Neural cell (in vitro differentiated cells): ENCODE measurements at regions not wholly inside any gene's neighbourhood (a gene's known extent, or its start where the extent isn't known, plus 50 kb on each side); places are given as distances from the start of the nearest gene placed in this dataset.

Experiments
- EP300 ChIP-seq: fragments of 450-650 bp; conservative IDR thresholded peaks from 2 replicates; pipeline ENCODE4 v1.6.1; 2014; ENCODE audit warnings: antibody characterized with exemption, mild to moderate bottlenecking, moderate library complexity; ENCODE audit not compliant: poor library complexity, severe bottlenecking
- EZH2 ChIP-seq: fragments of 200-600, 300-800 bp; shearing (Covaris generic), sonication (generic); IDR thresholded peaks from 2 replicates; pipeline ENCODE4 v1.6.1; 2014; ENCODE audit warnings: antibody characterized with exemption, low read length, borderline replicate concordance, mild to moderate bottlenecking; ENCODE audit not compliant: insufficient read depth, poor library complexity, severe bottlenecking
- POLR2AphosphoS5 ChIP-seq: IDR thresholded peaks from 2 replicates; pipeline ENCODE4 v1.6.1; 2012
- RAD21 ChIP-seq: fragments of 450-650 bp; conservative IDR thresholded peaks from 2 replicates; pipeline ENCODE4 v1.6.1; 2014; ENCODE audit warnings: antibody characterized with exemption, mild to moderate bottlenecking, moderate library complexity
- SMC3 ChIP-seq: fragments of 450-650 bp; conservative IDR thresholded peaks from 2 replicates; pipeline ENCODE4 v1.6.1; 2014; ENCODE audit warnings: antibody characterized with exemption, mild to moderate bottlenecking, moderate library complexity; ENCODE audit not compliant: poor library complexity
- TAF1 ChIP-seq: IDR thresholded peaks from 2 replicates; pipeline ENCODE4 v1.6.1; 2012; ENCODE audit warnings: low read depth
- TF ChIP-seq, protein P1 (sequence below): fragments of 450-650 bp; IDR thresholded peaks from 2 replicates; pipeline ENCODE4 v1.5.1; 2014; ENCODE audit warnings: antibody characterized with exemption, mild to moderate bottlenecking, moderate library complexity; ENCODE audit not compliant: poor library complexity, severe bottlenecking
- TF ChIP-seq, protein P2 (sequence below): IDR thresholded peaks from 2 replicates; pipeline ENCODE4 v1.6.1; 2012; ENCODE audit warnings: borderline replicate concordance

DNA sequence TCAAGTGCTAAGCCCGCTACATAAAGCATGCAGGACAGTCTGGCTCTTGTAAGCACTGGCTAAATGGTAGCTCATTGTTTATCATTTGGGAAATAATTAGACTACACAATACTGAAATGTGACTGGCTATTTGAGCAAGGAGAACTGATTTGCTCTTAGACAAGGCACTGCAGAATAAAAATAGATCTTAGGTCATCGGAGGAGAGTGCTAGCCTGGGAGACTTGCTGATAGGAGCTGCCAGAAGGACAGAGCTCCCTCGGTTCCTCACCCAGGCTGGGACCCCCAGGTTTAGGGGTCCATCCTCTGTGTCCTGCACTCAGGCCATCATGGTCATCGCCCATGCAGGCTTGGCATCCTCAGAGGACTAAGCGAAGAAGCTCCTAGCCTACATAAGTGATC lies 184.4 kb upstream of the NCAM1 start:
- TF ChIP-seq, protein P1, sequence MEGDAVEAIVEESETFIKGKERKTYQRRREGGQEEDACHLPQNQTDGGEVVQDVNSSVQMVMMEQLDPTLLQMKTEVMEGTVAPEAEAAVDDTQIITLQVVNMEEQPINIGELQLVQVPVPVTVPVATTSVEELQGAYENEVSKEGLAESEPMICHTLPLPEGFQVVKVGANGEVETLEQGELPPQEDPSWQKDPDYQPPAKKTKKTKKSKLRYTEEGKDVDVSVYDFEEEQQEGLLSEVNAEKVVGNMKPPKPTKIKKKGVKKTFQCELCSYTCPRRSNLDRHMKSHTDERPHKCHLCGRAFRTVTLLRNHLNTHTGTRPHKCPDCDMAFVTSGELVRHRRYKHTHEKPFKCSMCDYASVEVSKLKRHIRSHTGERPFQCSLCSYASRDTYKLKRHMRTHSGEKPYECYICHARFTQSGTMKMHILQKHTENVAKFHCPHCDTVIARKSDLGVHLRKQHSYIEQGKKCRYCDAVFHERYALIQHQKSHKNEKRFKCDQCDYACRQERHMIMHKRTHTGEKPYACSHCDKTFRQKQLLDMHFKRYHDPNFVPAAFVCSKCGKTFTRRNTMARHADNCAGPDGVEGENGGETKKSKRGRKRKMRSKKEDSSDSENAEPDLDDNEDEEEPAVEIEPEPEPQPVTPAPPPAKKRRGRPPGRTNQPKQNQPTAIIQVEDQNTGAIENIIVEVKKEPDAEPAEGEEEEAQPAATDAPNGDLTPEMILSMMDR, result no peak
- TF ChIP-seq POLR2AphosphoS5 (no peak), RAD21 (no peak), EZH2 (no peak), TAF1 (no peak), EP300 (no peak), SMC3 (no peak)
- TF ChIP-seq, protein P2, sequence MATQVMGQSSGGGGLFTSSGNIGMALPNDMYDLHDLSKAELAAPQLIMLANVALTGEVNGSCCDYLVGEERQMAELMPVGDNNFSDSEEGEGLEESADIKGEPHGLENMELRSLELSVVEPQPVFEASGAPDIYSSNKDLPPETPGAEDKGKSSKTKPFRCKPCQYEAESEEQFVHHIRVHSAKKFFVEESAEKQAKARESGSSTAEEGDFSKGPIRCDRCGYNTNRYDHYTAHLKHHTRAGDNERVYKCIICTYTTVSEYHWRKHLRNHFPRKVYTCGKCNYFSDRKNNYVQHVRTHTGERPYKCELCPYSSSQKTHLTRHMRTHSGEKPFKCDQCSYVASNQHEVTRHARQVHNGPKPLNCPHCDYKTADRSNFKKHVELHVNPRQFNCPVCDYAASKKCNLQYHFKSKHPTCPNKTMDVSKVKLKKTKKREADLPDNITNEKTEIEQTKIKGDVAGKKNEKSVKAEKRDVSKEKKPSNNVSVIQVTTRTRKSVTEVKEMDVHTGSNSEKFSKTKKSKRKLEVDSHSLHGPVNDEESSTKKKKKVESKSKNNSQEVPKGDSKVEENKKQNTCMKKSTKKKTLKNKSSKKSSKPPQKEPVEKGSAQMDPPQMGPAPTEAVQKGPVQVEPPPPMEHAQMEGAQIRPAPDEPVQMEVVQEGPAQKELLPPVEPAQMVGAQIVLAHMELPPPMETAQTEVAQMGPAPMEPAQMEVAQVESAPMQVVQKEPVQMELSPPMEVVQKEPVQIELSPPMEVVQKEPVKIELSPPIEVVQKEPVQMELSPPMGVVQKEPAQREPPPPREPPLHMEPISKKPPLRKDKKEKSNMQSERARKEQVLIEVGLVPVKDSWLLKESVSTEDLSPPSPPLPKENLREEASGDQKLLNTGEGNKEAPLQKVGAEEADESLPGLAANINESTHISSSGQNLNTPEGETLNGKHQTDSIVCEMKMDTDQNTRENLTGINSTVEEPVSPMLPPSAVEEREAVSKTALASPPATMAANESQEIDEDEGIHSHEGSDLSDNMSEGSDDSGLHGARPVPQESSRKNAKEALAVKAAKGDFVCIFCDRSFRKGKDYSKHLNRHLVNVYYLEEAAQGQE, result no peak
